ENCODE measurements at regions not wholly inside any gene's neighbourhood (a gene's known extent, or its start where the extent isn't known, plus 50 kb on each side); places are given as distances from the start of the nearest gene placed in this dataset.

GRCh38 chr4:120440730-120441129 is 374.1 kb upstream of the MAD2L1 start (continued):
- TF ChIP-seq, protein P1, sequence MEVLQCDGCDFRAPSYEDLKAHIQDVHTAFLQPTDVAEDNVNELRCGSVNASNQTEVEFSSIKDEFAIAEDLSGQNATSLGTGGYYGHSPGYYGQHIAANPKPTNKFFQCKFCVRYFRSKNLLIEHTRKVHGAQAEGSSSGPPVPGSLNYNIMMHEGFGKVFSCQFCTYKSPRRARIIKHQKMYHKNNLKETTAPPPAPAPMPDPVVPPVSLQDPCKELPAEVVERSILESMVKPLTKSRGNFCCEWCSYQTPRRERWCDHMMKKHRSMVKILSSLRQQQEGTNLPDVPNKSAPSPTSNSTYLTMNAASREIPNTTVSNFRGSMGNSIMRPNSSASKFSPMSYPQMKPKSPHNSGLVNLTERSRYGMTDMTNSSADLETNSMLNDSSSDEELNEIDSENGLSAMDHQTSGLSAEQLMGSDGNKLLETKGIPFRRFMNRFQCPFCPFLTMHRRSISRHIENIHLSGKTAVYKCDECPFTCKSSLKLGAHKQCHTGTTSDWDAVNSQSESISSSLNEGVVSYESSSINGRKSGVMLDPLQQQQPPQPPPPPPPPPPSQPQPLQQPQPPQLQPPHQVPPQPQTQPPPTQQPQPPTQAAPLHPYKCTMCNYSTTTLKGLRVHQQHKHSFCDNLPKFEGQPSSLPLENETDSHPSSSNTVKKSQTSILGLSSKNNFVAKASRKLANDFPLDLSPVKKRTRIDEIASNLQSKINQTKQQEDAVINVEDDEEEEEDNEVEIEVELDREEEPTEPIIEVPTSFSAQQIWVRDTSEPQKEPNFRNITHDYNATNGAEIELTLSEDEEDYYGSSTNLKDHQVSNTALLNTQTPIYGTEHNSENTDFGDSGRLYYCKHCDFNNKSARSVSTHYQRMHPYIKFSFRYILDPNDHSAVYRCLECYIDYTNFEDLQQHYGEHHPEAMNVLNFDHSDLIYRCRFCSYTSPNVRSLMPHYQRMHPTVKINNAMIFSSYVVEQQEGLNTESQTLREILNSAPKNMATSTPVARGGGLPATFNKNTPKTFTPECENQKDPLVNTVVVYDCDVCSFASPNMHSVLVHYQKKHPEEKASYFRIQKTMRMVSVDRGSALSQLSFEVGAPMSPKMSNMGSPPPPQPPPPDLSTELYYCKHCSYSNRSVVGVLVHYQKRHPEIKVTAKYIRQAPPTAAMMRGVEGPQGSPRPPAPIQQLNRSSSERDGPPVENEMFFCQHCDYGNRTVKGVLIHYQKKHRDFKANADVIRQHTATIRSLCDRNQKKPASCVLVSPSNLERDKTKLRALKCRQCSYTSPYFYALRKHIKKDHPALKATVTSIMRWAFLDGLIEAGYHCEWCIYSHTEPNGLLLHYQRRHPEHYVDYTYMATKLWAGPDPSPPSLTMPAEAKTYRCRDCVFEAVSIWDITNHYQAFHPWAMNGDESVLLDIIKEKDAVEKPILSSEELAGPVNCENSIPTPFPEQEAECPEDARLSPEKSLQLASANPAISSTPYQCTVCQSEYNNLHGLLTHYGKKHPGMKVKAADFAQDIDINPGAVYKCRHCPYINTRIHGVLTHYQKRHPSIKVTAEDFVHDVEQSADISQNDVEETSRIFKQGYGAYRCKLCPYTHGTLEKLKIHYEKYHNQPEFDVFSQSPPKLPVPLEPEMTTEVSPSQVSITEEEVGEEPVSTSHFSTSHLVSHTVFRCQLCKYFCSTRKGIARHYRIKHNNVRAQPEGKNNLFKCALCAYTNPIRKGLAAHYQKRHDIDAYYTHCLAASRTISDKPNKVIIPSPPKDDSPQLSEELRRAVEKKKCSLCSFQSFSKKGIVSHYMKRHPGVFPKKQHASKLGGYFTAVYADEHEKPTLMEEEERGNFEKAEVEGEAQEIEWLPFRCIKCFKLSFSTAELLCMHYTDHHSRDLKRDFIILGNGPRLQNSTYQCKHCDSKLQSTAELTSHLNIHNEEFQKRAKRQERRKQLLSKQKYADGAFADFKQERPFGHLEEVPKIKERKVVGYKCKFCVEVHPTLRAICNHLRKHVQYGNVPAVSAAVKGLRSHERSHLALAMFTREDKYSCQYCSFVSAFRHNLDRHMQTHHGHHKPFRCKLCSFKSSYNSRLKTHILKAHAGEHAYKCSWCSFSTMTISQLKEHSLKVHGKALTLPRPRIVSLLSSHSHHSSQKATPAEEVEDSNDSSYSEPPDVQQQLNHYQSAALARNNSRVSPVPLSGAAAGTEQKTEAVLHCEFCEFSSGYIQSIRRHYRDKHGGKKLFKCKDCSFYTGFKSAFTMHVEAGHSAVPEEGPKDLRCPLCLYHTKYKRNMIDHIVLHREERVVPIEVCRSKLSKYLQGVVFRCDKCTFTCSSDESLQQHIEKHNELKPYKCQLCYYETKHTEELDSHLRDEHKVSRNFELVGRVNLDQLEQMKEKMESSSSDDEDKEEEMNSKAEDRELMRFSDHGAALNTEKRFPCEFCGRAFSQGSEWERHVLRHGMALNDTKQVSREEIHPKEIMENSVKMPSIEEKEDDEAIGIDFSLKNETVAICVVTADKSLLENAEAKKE (CRISPR knock-in tag; IDR thresholded peaks at IDR 0.05): no peak
- TF ChIP-seq ZNF114 (CRISPR knock-in tag; IDR thresholded peaks at IDR 0.05): no peak
- TF ChIP-seq, protein P2, sequence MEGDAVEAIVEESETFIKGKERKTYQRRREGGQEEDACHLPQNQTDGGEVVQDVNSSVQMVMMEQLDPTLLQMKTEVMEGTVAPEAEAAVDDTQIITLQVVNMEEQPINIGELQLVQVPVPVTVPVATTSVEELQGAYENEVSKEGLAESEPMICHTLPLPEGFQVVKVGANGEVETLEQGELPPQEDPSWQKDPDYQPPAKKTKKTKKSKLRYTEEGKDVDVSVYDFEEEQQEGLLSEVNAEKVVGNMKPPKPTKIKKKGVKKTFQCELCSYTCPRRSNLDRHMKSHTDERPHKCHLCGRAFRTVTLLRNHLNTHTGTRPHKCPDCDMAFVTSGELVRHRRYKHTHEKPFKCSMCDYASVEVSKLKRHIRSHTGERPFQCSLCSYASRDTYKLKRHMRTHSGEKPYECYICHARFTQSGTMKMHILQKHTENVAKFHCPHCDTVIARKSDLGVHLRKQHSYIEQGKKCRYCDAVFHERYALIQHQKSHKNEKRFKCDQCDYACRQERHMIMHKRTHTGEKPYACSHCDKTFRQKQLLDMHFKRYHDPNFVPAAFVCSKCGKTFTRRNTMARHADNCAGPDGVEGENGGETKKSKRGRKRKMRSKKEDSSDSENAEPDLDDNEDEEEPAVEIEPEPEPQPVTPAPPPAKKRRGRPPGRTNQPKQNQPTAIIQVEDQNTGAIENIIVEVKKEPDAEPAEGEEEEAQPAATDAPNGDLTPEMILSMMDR (conservative IDR thresholded peaks at IDR 0.05; ENCODE audit: low read depth in 2 of 2): no peak

GRCh38 chr4:120435179-120435578 is 368.5 kb upstream of the MAD2L1 start:
- H3K27me3 ChIP-seq (ENCODE audit: insufficient read depth): no peaks in the 10 kb centered on the region
- H2AFZ ChIP-seq: no peak overlapping the region
- H3K4me1 ChIP-seq (ENCODE audit: insufficient read depth): no peaks in the 10 kb centered on the region
- no peak for TF ChIP-seq ZNF114 (CRISPR knock-in tag; IDR thresholded peaks at IDR 0.05)
- TF ChIP-seq, protein P1 (CRISPR knock-in tag; IDR thresholded peaks at IDR 0.05): no peak
- TF ChIP-seq JUNB (IDR thresholded peaks at IDR 0.05; ENCODE audit: unreplicated experiment): no peak
- Mint-ChIP-seq H3K4me1 (peaks cover 3% of the 10 kb centered on the region; the same call in 2 of the 3 replicates), H3K36me3 (ENCODE audit: low read depth) (no peaks in the 10 kb centered on the region), H3K27ac (no peak overlapping the region), H3K27me3 (ENCODE audit: insufficient read depth, low read depth, poor library complexity) (no peaks in the 10 kb centered on the region), H3K4me3 (no peak overlapping the region), H3K9me3 (no peaks in the 10 kb centered on the region)
- H3K36me3 ChIP-seq (ENCODE audit: insufficient read depth): no peaks in the 10 kb centered on the region
- ATAC-seq (no peak), DNase-seq (ENCODE audit: low spot score) (no peak)
- H3K9me2 ChIP-seq (ENCODE audit: insufficient read depth): no peaks in the 10 kb centered on the region
- no peaks in the 10 kb centered on the region for H4K20me1 ChIP-seq (replicated peaks; ENCODE audit: insufficient read depth)
- H3K27ac ChIP-seq (ENCODE audit: low read depth): no peak overlapping the region
- H3F3A ChIP-seq (replicated peaks; ENCODE audit: low read depth): no peaks in the 10 kb centered on the region
- no peaks in the 10 kb centered on the region for H3K79me2 ChIP-seq (replicated peaks; ENCODE audit: insufficient read depth)
- H3K4me3 ChIP-seq: no peak overlapping the region
- H3K4me2 ChIP-seq: no peak overlapping the region
